OCI-LY7 (cell line): ENCODE measurements at regions not wholly inside any gene's neighbourhood (a gene's known extent, or its start where the extent isn't known, plus 50 kb on each side); places are given as distances from the start of the nearest gene placed in this dataset.
"Not testable (repeated sequence)": the region's sequence is repeated elsewhere in the genome, so short reads cannot be mapped to it uniquely, and the experiment has no call there.

Source experiments
- BruUV-seq: library from RNA; stranded (reverse); fragments of 400-500 nt; replicated peaks from 2 replicates; lab custom pipeline; 2021; lab: Mats Ljungman, UMichigan
- CTCF ChIA-PET: fragments of 300-600 bp; sonication (Branson Sonifier 250); formaldehyde crosslinking; loops from one replicate; lab custom pipeline; 2022; ENCODE audit warnings: antibody characterized with exemption; ENCODE audit not compliant: unreplicated experiment; lab: Charles Lee
- POLR2A ChIA-PET: fragments of 300-600 bp; sonication (Branson Sonifier 250); formaldehyde crosslinking; loops from one replicate; lab custom pipeline; 2022; ENCODE audit warnings: antibody characterized with exemption; lab: Charles Lee
- DNase-seq: peaks from one replicate; pipeline ENCODE4 v3.0.0-alpha.2; 2015; ENCODE audit warnings: low spot score
- H2AFZ ChIP-seq: fragments of 200-600 bp; sonication (generic), shearing (Covaris generic); 2 replicates; pipeline ENCODE4 v1.6.1; 2014; ENCODE audit warnings: mild to moderate bottlenecking, antibody characterized with exemption, low read length, moderate library complexity
- H3K27ac ChIP-seq: fragments of 200-600 bp; sonication (generic); 2 replicates; pipeline ENCODE4 v1.5.1; 2014; ENCODE audit warnings: mixed run types, low read depth, mild to moderate bottlenecking, moderate library complexity, low read length, inconsistent platforms; ENCODE audit not compliant: poor library complexity, severe bottlenecking
- H3K36me3 ChIP-seq: fragments of 200-600 bp; sonication (generic); 2 replicates; pipeline ENCODE4 v1.6.1; 2014; ENCODE audit warnings: mild to moderate bottlenecking, antibody characterized with exemption, low read length, moderate library complexity, mixed read lengths; ENCODE audit not compliant: insufficient read depth
- H3K4me1 ChIP-seq: fragments of 200-600 bp; sonication (generic); 2 replicates; pipeline ENCODE4 v1.5.1; 2014; ENCODE audit warnings: mild to moderate bottlenecking, low read length; ENCODE audit not compliant: insufficient read depth, poor library complexity, severe bottlenecking
- H3K4me2 ChIP-seq: fragments of 200-600 bp; sonication (generic); 2 replicates; pipeline ENCODE4 v1.6.1; 2014; ENCODE audit warnings: mild to moderate bottlenecking, low read length
- H3K4me3 ChIP-seq: fragments of 200-600 bp; sonication (generic); 2 replicates; pipeline ENCODE4 v1.5.1; 2014; ENCODE audit warnings: mild to moderate bottlenecking, low read depth, low read length; ENCODE audit not compliant: poor library complexity, severe bottlenecking
- H3K79me2 ChIP-seq: fragments of 200-600 bp; sonication (generic); 2 replicates; pipeline ENCODE4 v1.6.1; 2016; ENCODE audit warnings: low read depth, mild to moderate bottlenecking, low read length, moderate library complexity, mixed read lengths; ENCODE audit not compliant: insufficient read depth
- H3K9me2 ChIP-seq: fragments of 200-600 bp; sonication (generic); 2 replicates; pipeline ENCODE4 v1.6.1; 2016; ENCODE audit warnings: mild to moderate bottlenecking, low read length, mixed read lengths; ENCODE audit not compliant: insufficient read depth
- H3K9me3 ChIP-seq: fragments of 200-600 bp; sonication (generic); 2 replicates; pipeline ENCODE4 v1.6.1; 2014; ENCODE audit warnings: mild to moderate bottlenecking, mixed run types, low read length, mixed read lengths
- H4K20me1 ChIP-seq: fragments of 200-600 bp; sonication (generic); 2 replicates; pipeline ENCODE4 v1.6.1; 2014; ENCODE audit warnings: mild to moderate bottlenecking, antibody characterized with exemption, low read length, moderate library complexity, mixed read lengths; ENCODE audit not compliant: insufficient read depth
- CTCF ChIP-seq: fragments of 200-600 bp; sonication (generic); conservative IDR thresholded peaks from 2 replicates; pipeline ENCODE4 v1.5.1; 2014; ENCODE audit warnings: mild to moderate bottlenecking, antibody characterized with exemption, low read length, moderate library complexity, mixed read lengths
- EZH2phosphoT487 ChIP-seq: fragments of 200-600 bp; sonication (generic); IDR thresholded peaks from 2 replicates; pipeline ENCODE4 v1.6.1; 2018; ENCODE audit warnings: low read depth, borderline replicate concordance, mild to moderate bottlenecking, mixed run types, antibody characterized with exemption, low read length, moderate library complexity, mixed read lengths
- intact Hi-C: fragments of 100-400 bp; cut with micrococcal nuclease; formaldehyde crosslinking; loops from one replicate; pipeline ENCODE4 v1.10.0; 2022; ENCODE audit not compliant: unreplicated experiment

GRCh38 chr13:60230593-60230992 lies 66.9 kb upstream of the DIAPH3 start:
- DNase-seq: no peak
- no peak overlapping the region for H2AFZ ChIP-seq
- CTCF ChIA-PET: no interaction called here
- no peaks in the 10 kb centered on the region for H3K79me2 ChIP-seq
- no peak for TF ChIP-seq EZH2phosphoT487
- H4K20me1 ChIP-seq: no peaks in the 10 kb centered on the region
- intact Hi-C loops: no loop called here
- H3K27ac ChIP-seq: no peak overlapping the region
- no peak overlapping the region for H3K4me3 ChIP-seq
- H3K4me2 ChIP-seq: no peak overlapping the region
- no TSS peak for BruUV-seq
- POLR2A ChIA-PET: interaction anchor here (0.7 kb wide), 2 partner anchors 304 to 426 kb away, joined by 3 to 4 read pairs; no protein-coding TSS in a partner anchor
- H3K4me1 ChIP-seq: no peaks in the 10 kb centered on the region
- H3K9me2 ChIP-seq: no peaks in the 10 kb centered on the region
- H3K9me3 ChIP-seq: no peaks in the 10 kb centered on the region
- H3K36me3 ChIP-seq: no peaks in the 10 kb centered on the region

GRCh38 chr13:60242043-60242595 lies 78.4 kb upstream of the DIAPH3 start:
- no TSS peak for BruUV-seq
- no peaks in the 10 kb centered on the region for H3K9me2 ChIP-seq
- no peaks in the 10 kb centered on the region for H3K36me3 ChIP-seq
- H3K4me1 ChIP-seq: no peaks in the 10 kb centered on the region
- intact Hi-C loops: no loop called here
- H3K27ac ChIP-seq: no peak overlapping the region
- no peak overlapping the region for H3K4me2 ChIP-seq
- no peak overlapping the region for H3K4me3 ChIP-seq
- DNase-seq: no peak
- ChIA-PET CTCF (no interaction called here), POLR2A (no interaction called here)
- no peak overlapping the region for H2AFZ ChIP-seq
- no peaks in the 10 kb centered on the region for H4K20me1 ChIP-seq
- no peaks in the 10 kb centered on the region for H3K79me2 ChIP-seq
- TF ChIP-seq CTCF (no peak), EZH2phosphoT487 (no peak)
- no peaks in the 10 kb centered on the region for H3K9me3 ChIP-seq

GRCh38 chr13:60244381-60244780 lies 80.7 kb upstream of the DIAPH3 start:
- H3K4me1 ChIP-seq: no peaks in the 10 kb centered on the region
- no peak for DNase-seq
- CTCF ChIA-PET: no interaction called here
- no peaks in the 10 kb centered on the region for H4K20me1 ChIP-seq
- no TSS peak for BruUV-seq
- H3K9me2 ChIP-seq: no peaks in the 10 kb centered on the region
- H3K79me2 ChIP-seq: no peaks in the 10 kb centered on the region
- no peak overlapping the region for H3K4me2 ChIP-seq
- H3K36me3 ChIP-seq: no peaks in the 10 kb centered on the region
- no peak overlapping the region for H3K27ac ChIP-seq
- POLR2A ChIA-PET: interaction anchor here (0.7 kb wide), 1 partner anchor 21 kb away, joined by 3 read pairs; no protein-coding TSS in a partner anchor
- no peak overlapping the region for H2AFZ ChIP-seq
- no peak overlapping the region for H3K4me3 ChIP-seq
- TF ChIP-seq CTCF: no peak
- TF ChIP-seq EZH2phosphoT487: no peak
- intact Hi-C loops: no loop called here
- no peaks in the 10 kb centered on the region for H3K9me3 ChIP-seq

- H2AFZ ChIP-seq, H3K4me2 ChIP-seq, H3K79me2 ChIP-seq, H3K9me2 ChIP-seq, CTCF ChIA-PET, H3K36me3 ChIP-seq, BruUV-seq, intact Hi-C loops, H4K20me1 ChIP-seq, H3K27ac ChIP-seq, POLR2A ChIA-PET, H3K4me3 ChIP-seq, H3K9me3 ChIP-seq, H3K4me1 ChIP-seq, DNase-seq: not testable (repeated sequence)
These were observed 87.7 kb upstream of the DIAPH3 start for GRCh38 chr13:60251419-60251818.
